Keratinocyte (primary cell): ENCODE measurements at regions not wholly inside any gene's neighbourhood (a gene's known extent, or its start where the extent isn't known, plus 50 kb on each side); places are given as distances from the start of the nearest gene placed in this dataset.

ENCODE experiments used
- DNase-seq: peaks from one replicate; pipeline ENCODE4 v3.0.0-alpha.2; 2011; ENCODE audit warnings: low read depth, missing footprints, low spot score
- FAIRE-seq: peaks from 2 replicates; lab custom pipeline; 2011; peaks lifted over from hg19 to GRCh38; lab: Jason Lieb, UNC
- H2AFZ ChIP-seq: 2 replicates; pipeline ENCODE4 v1.6.0; 2012; ENCODE audit warnings: low read length, control low read depth, inconsistent platforms; ENCODE audit not compliant: control insufficient read depth
- H3K27ac ChIP-seq: 2 replicates; pipeline ENCODE4 v1.5.1; 2011; ENCODE audit warnings: low read length; ENCODE audit not compliant: control insufficient read depth, insufficient read depth
- H3K27me3 ChIP-seq: 3 replicates; pipeline ENCODE4 v1.6.0; 2011; ENCODE audit warnings: low read length; ENCODE audit not compliant: control insufficient read depth, insufficient read depth; ENCODE audit errors: extremely low read depth
- H3K36me3 ChIP-seq, 2 experiments: 2 replicates in 1 of 2; 3 replicates in 1 of 2; pipeline ENCODE4 v1.5.1; 2011; ENCODE audit warnings: low read length in 2 of 2, mild to moderate bottlenecking in 1 of 2; ENCODE audit not compliant: control insufficient read depth in 2 of 2, insufficient read depth in 2 of 2; ENCODE audit errors: extremely low read depth in 1 of 2
- H3K4me1 ChIP-seq: 3 replicates; pipeline ENCODE4 v1.5.1; 2011; ENCODE audit warnings: low read length; ENCODE audit not compliant: control insufficient read depth, insufficient read depth; ENCODE audit errors: extremely low read depth
- H3K4me2 ChIP-seq: 3 replicates; pipeline ENCODE4 v1.6.0; 2011; ENCODE audit warnings: low read depth, low read length; ENCODE audit not compliant: control insufficient read depth, insufficient read depth; ENCODE audit errors: extremely low read depth
- H3K4me3 ChIP-seq, 3 experiments: fragments of 200-600 bp in 1 of 3; sonication (generic) in 1 of 3; 2 replicates in 2 of 3; 3 replicates in 1 of 3; pipeline ENCODE4 v1.5.1; 2011 to 2016; ENCODE audit warnings: low read length in 3 of 3, mild to moderate bottlenecking in 3 of 3, control low read depth in 2 of 3, inconsistent platforms in 1 of 3, low read depth in 1 of 3, mixed read lengths in 1 of 3, mixed run types in 1 of 3, moderate library complexity in 1 of 3; ENCODE audit not compliant: control insufficient read depth in 2 of 3, insufficient read depth in 2 of 3; ENCODE audit errors: extremely low read depth in 1 of 3
- H3K79me2 ChIP-seq: 2 replicates; pipeline ENCODE4 v1.6.0; 2012; ENCODE audit warnings: low read length; ENCODE audit not compliant: control insufficient read depth, insufficient read depth
- H3K9ac ChIP-seq: 3 replicates; pipeline ENCODE4 v1.6.0; 2011; ENCODE audit warnings: low read length; ENCODE audit not compliant: control insufficient read depth, insufficient read depth; ENCODE audit errors: extremely low read depth
- H3K9me1 ChIP-seq: 3 replicates; pipeline ENCODE4 v1.6.0; 2011; ENCODE audit warnings: low read length; ENCODE audit not compliant: control insufficient read depth, insufficient read depth; ENCODE audit errors: extremely low read depth
- H3K9me3 ChIP-seq: 2 replicates; pipeline ENCODE4 v1.5.1; 2012; ENCODE audit warnings: low read depth, low read length; ENCODE audit not compliant: control insufficient read depth
- H4K20me1 ChIP-seq: 3 replicates; pipeline ENCODE4 v1.6.0; 2011; ENCODE audit warnings: low read length; ENCODE audit not compliant: control insufficient read depth, insufficient read depth; ENCODE audit errors: extremely low read depth
- CTCF ChIP-seq, 3 experiments: IDR thresholded peaks in 1 of 3; conservative IDR thresholded peaks in 1 of 3; optimal IDR thresholded peaks in 1 of 3; 2 replicates in 2 of 3; 3 replicates in 1 of 3; pipeline versions ENCODE3 to v1.5.1; 2011; ENCODE audit warnings: low read length in 3 of 3, mild to moderate bottlenecking in 3 of 3, moderate library complexity in 2 of 3, control low read depth in 1 of 3, inconsistent platforms in 1 of 3; ENCODE audit not compliant: insufficient read depth in 2 of 3; ENCODE audit errors: extremely low read depth in 1 of 3
- EZH2 ChIP-seq: IDR thresholded peaks from one replicate; pipeline ENCODE4 v1.6.1; 2012; ENCODE audit warnings: inconsistent platforms, mild to moderate bottlenecking, low read length, moderate library complexity
- dilution Hi-C: fragments of 300-500 bp; cut with MboI; formaldehyde crosslinking; loops from one replicate; pipeline ENCODE4 v1.7.0; 2020; ENCODE audit warnings: low sequenced_read_pairs; ENCODE audit not compliant: extremely low pct_ligation_motif_present

GRCh38 chr15:98567951-98568350 is 80.4 kb upstream of the IGF1R start:
- Histone ChIP-seq H3K4me2 (no peak overlapping the region), H3K79me2 (no peaks in the 10 kb centered on the region), H3K9me1 (no peaks in the 10 kb centered on the region), H3K36me3 (no peaks in the 10 kb centered on the region), H3K9me3 (no peaks in the 10 kb centered on the region), H3K9ac (no peak overlapping the region), H3K27me3 (no peaks in the 10 kb centered on the region), H4K20me1 (no peaks in the 10 kb centered on the region), H3K27ac (no peak overlapping the region), H2AFZ (no peak overlapping the region), H3K4me3 (no peak overlapping the region), H3K4me1 (peaks cover 1% of the 10 kb centered on the region)
- FAIRE-seq (no peak), DNase-seq (no peak)
- dilution Hi-C loops, result no loop called here
- TF ChIP-seq CTCF (optimal IDR thresholded peaks at IDR 0.05 in 1 of 3, IDR thresholded peaks at IDR 0.05 in 1 of 3, conservative IDR thresholded peaks at IDR 0.05 in 1 of 3; ENCODE audit: extremely low read depth in 1 of 3, insufficient read depth in 2 of 3, low read length in 3 of 3) (no peak), EZH2 (no peak)

GRCh38 chr15:98568382-98569017 is 79.8 kb upstream of the IGF1R start:
- Histone ChIP-seq H3K4me1 (no peaks in the 10 kb centered on the region), H3K9me3 (no peaks in the 10 kb centered on the region), H3K27ac (no peak overlapping the region), H3K27me3 (no peaks in the 10 kb centered on the region), H3K79me2 (no peaks in the 10 kb centered on the region), H3K4me3 (no peak overlapping the region), H3K36me3 (no peaks in the 10 kb centered on the region), H4K20me1 (no peaks in the 10 kb centered on the region), H3K9me1 (no peaks in the 10 kb centered on the region), H2AFZ (no peak overlapping the region), H3K9ac (no peak overlapping the region), H3K4me2 (no peak overlapping the region)
- no peak for FAIRE-seq
- dilution Hi-C loops, result no loop called here
- TF ChIP-seq EZH2 (no peak), CTCF (optimal IDR thresholded peaks at IDR 0.05 in 1 of 3, IDR thresholded peaks at IDR 0.05 in 1 of 3, conservative IDR thresholded peaks at IDR 0.05 in 1 of 3; ENCODE audit: extremely low read depth in 1 of 3, insufficient read depth in 2 of 3, low read length in 3 of 3) (peak in 2 of 3 experiments; percentile 28)
- no peak for DNase-seq
